GM18519 (cell line): ENCODE measurements at regions not wholly inside any gene's neighbourhood (a gene's known extent, or its start where the extent isn't known, plus 50 kb on each side); places are given as distances from the start of the nearest gene placed in this dataset.

Experiments used
- ATAC-seq: cut with Tn5 transposase; IDR thresholded peaks from one replicate; pipeline ENCODE4 v1.9.1; 2021; ENCODE audit warnings: mild to moderate bottlenecking, moderate library complexity; ENCODE audit not compliant: unreplicated experiment, low FRiP score

- no peak for ATAC-seq
Measured at GRCh38 chr3:180330440-180330839, 271.5 kb upstream of the TTC14 start.

GRCh38 chr3:180332608-180333007, 269.4 kb upstream of the TTC14 start:
- ATAC-seq: peak; percentile 61

- ATAC-seq: no peak
Measured at GRCh38 chr3:180335050-180335449, 266.9 kb upstream of the TTC14 start.

GRCh38 chr3:180340395-180340794, 261.6 kb upstream of the TTC14 start:
- ATAC-seq: no peak

DNA sequence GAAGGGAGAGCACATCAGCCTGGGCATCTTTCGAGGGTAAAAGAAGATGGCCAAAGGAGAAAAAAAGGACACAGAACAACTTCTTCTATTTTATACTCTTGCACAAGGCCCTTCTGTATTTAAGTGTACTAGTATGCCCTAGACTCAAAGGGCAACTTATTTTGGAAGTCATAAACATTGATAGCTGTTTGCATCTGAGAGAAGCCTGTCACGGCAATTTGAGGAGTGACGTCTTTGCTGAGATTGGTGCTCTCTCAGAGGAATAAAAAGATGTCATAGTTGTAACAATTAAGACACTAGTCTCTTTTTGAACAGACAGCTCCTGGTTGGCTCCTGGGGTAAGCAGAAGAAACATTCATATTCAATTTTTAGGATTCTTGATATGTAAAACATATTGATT, 260.4 kb upstream of the TTC14 start:
- ATAC-seq: no peak

DNA sequence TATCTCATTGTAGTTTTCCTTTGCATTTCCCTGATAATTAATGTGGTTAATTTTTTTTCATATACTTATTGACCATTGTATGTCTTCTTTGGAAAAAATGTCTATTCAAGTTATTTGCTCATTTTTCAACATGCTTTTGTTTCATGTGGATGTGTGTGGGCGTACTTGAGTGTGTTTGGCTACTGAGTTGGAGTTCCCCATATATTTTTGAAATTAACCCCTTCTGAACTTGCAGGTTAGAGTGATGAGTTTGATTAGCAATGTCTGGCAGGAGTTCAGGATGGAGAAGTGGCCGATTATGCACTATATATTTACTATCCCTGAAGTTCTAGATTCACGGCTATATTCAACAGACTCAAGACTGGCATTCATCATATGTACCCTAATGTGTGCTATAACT, 250.4 kb upstream of the TTC14 start:
- no peak for ATAC-seq

GRCh38 chr3:180352261-180352660, 249.7 kb upstream of the TTC14 start:
- ATAC-seq: no peak

GRCh38 chr3:180354214-180354613, 247.7 kb upstream of the TTC14 start:
- ATAC-seq: no peak

DNA sequence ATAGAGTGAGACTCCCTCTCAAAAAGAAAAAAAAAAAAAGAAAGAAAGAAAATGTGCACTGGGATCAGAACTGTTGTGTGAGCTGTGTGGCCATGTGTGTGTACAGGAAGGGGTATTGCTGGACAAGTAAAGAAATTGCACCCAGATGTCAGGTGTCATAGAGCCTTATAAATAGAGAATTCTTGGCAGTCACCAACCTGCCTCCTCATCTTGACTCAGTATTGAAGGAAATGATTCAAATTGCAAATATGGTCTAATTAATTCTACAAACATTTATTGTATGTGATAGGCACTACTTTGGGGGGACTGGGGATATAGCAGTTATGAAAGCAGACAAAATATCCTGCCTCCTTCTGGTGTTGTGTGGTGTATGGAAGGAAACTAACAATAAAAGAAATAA, 243.8 kb upstream of the TTC14 start:
- ATAC-seq: no peak

GRCh38 chr3:180359061-180359952, 242.7 kb upstream of the TTC14 start:
- ATAC-seq: no peak

GRCh38 chr3:180359953-180360279, 242.0 kb upstream of the TTC14 start:
- no peak for ATAC-seq

- ATAC-seq: no peak
Measured at GRCh38 chr3:180362081-180362480, 239.9 kb upstream of the TTC14 start.

DNA sequence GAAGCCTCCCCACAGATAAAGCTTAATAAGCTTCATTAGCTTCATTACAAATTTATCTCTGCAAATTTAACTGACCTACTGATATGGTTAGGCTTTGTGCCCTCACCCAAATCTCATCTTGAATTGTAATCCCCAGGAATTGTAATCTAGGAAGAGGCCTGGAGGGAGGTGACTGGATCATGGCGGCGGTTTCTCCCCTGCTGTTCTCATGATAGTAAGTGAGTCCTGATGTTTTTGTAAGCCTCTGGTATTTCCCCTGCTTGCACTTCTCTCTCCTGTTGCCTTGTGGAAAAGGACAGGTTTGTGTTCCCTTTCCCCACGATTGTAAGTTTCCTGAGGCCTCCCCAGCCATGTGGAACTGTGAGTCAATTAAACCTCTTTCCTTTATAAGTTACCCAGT, 226.1 kb upstream of the TTC14 start:
- ATAC-seq: no peak

DNA sequence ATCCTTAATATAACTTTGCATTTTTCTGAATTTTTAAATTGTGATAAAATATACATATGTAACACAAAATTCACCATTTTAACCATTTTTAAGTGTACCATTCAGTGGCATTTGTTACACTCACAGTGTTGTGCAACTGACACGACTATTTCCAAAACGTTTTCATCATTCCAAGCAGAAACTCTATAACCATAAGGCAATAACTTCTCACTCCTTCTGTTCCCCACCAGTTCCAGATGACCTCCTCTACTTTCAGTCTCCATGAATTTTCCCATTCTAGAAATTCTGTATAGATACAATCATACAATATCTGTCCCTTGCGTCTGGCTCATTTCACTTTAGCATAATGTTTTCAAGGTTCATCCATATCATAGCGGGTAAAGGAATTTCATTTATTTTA, 223.5 kb upstream of the TTC14 start:
- ATAC-seq: no peak

- ATAC-seq: no peak
Measured at GRCh38 chr3:180382638-180383180, 219.3 kb upstream of the TTC14 start.

DNA sequence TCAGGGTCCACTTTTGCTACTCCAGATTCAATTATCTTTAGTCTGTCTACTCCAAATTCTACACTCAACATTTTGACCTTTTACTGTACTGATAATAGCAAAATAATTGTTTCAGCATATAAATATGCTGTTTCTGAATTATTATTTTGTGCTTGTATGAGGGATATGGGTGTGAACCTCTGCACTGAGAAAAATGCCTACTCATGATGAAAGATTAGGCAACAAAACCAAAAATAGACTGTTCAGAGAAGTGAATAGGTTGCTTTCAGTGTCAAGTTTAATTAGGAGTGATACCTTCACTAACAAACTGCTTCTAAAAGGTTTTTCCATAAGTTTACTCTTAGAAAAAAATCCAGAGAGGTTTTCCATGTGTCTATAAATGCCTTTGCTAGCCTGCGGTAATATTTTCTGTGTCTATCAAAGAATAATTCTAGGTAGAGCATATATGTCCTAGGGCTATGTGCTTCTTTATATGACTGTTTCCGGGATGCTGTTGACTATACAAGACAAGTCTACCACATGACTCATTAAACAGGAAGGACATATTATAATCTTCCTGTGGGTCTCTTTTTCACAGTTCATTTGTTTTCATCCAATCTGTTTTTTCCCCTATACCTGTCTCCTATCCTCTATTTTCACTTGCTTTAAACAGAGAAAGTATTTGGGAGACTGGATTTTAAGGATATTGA, 218.5 kb upstream of the TTC14 start:
- no peak for ATAC-seq

- ATAC-seq: no peak
Measured at GRCh38 chr3:180390313-180390712, 211.7 kb upstream of the TTC14 start.

GRCh38 chr3:180391001-180391400, 211.0 kb upstream of the TTC14 start:
- no peak for ATAC-seq

DNA sequence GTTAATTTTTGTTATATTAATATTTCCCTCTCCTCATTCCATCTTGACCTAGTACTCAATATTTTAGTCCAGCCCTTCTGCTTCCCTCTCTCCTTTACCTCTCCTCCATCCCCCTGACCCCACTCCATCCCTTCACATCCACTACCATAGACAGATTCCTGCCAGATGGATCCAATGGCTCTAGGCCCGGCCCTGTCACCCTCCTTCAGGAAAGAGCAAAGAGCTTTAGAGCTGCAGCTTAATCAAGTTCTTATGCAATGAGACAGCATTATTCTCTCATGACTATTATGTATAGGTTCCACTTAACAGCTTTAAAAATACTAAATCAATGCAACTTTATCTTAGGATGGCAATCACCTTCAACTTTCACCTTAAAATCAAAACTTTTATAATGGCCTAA, 200.7 kb upstream of the TTC14 start:
- no peak for ATAC-seq

DNA sequence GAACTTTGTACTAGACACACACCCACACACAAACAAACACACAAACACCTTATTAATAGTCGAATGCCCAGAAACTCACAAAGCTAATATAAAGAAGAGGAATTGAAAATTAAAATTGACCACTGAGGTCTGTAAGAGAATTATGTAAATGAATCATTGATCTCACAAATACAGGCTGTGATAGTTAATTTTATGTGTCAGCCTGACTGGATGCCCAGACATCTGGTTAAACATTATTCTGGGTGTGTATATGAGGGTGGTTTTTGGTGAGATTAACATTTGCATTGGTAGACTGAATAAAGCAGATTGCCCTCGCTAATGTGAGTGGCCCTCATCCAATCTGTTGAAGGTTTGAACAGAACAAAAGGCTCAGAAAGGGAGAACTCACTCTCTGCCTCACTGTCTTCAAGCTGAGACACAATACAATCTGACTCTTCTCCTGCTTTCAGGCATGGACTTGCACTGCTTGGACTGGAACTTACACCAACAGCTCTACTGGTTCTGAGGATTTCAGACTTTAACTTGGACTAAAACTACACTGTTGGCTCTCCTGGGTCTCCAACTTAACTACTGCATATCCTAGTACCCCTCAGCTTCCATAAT, 199.4 kb upstream of the TTC14 start:
- no peak for ATAC-seq

DNA sequence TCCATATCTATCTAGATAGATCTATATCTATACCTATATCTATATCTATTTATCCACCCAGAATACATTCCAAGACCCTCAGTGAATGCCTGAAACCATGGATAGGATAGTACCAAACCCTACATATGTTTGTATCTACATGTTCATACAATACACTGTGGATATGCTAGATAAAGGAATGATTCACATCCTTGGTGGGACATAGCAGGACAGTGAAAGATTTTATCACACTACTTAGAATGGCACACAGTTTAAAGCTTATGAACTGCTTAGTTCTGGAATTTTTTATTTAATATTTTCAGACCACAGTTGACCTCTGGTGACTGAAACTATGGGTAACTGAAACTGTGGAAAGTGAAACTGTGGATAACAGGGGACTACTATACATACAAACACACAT, 198.8 kb upstream of the TTC14 start:
- ATAC-seq: no peak
